HL-60 (cell line): ENCODE measurements at regions not wholly inside any gene's neighbourhood (a gene's known extent, or its start where the extent isn't known, plus 50 kb on each side); places are given as distances from the start of the nearest gene placed in this dataset.

ENCODE experiments used
- DNase-seq, 2 experiments: peaks; one replicate each; pipeline ENCODE4 v3.0.0-alpha.2; 2010 to 2020; ENCODE audit warnings: low read depth in 1 of 2, low spot score in 1 of 2
- H3K27ac ChIP-seq: fragments of 250-450 bp; sonication (Bioruptor Pico); replicated peaks from 2 replicates; pipeline ENCODE4 v1.5.1; 2020; ENCODE audit warnings: mild to moderate bottlenecking, moderate library complexity
- H3K27me3 ChIP-seq: fragments of 250-450 bp; sonication (Bioruptor Pico); 2 replicates; pipeline ENCODE4 v1.5.1; 2021; ENCODE audit warnings: mild to moderate bottlenecking, moderate library complexity; ENCODE audit not compliant: insufficient read depth, poor library complexity, severe bottlenecking
- H3K4me3 ChIP-seq: replicated peaks from 2 replicates; pipeline ENCODE4 v1.5.1; 2011; ENCODE audit warnings: mild to moderate bottlenecking, control low read depth, low read length; ENCODE audit not compliant: insufficient read depth
- CTCF ChIP-seq: IDR thresholded peaks from one replicate; pipeline ENCODE4 v1.5.1; 2011; ENCODE audit warnings: low read length, control low read depth, inconsistent platforms; ENCODE audit not compliant: insufficient read depth
- GABPA ChIP-seq: IDR thresholded peaks from 2 replicates; pipeline ENCODE4 v1.6.1; 2012; ENCODE audit warnings: low read depth
- POLR2AphosphoS5 ChIP-seq: IDR thresholded peaks from 2 replicates; pipeline ENCODE4 v1.6.1; 2012; ENCODE audit warnings: low read depth
- REST ChIP-seq: IDR thresholded peaks from 2 replicates; pipeline ENCODE4 v1.6.1; 2012; ENCODE audit warnings: low read depth; ENCODE audit not compliant: insufficient replicate concordance
- SPI1 ChIP-seq: IDR thresholded peaks from 2 replicates; pipeline ENCODE4 v1.6.1; 2012; ENCODE audit warnings: low read depth, mild to moderate bottlenecking, borderline replicate concordance

- H3K27me3 ChIP-seq = no peaks in the 10 kb centered on the region
- no peak overlapping the region for H3K4me3 ChIP-seq
- no peak for DNase-seq
These were observed 912.8 kb downstream of the GALC start for GRCh38 chr14:87080146-87080545.

GRCh38 chr14:87079416-87079815, 913.6 kb downstream of the GALC start:
- Histone ChIP-seq H3K27ac (no peak overlapping the region), H3K27me3 (no peaks in the 10 kb centered on the region), H3K4me3 (no peak overlapping the region)
- no peak for TF ChIP-seq CTCF
- no peak for TF ChIP-seq POLR2AphosphoS5
- TF ChIP-seq GABPA = no peak
- TF ChIP-seq SPI1 = no peak
- no peak for TF ChIP-seq REST
- DNase-seq = no peak

More at GRCh38 chr14:87080146-87080545, 912.8 kb downstream of the GALC start:
- no peak overlapping the region for H3K27ac ChIP-seq
- TF ChIP-seq CTCF = no peak
- TF ChIP-seq GABPA = no peak
- no peak for TF ChIP-seq SPI1
- TF ChIP-seq POLR2AphosphoS5 = no peak
- TF ChIP-seq REST = no peak

- TF ChIP-seq SPI1 (no peak), GABPA (no peak), POLR2AphosphoS5 (no peak), CTCF (no peak)
- Histone ChIP-seq H3K27ac (no peak overlapping the region), H3K4me3 (no peak overlapping the region), H3K27me3 (no peaks in the 10 kb centered on the region)
- DNase-seq = no peak
These were observed 916.1 kb downstream of the GALC start for GRCh38 chr14:87076922-87077321.

- Histone ChIP-seq H3K4me3 (no peak overlapping the region), H3K27ac (no peak overlapping the region), H3K27me3 (no peaks in the 10 kb centered on the region)
- DNase-seq = no peak
- no peak for TF ChIP-seq SPI1
- TF ChIP-seq POLR2AphosphoS5 = no peak
- TF ChIP-seq GABPA = no peak
- no peak for TF ChIP-seq REST
- TF ChIP-seq CTCF = no peak
These were observed 916.8 kb downstream of the GALC start for GRCh38 chr14:87076146-87076545.
